ENCODE measurements at regions not wholly inside any gene's neighbourhood (a gene's known extent, or its start where the extent isn't known, plus 50 kb on each side); places are given as distances from the start of the nearest gene placed in this dataset.
"Not testable (repeated sequence)": the region's sequence is repeated elsewhere in the genome, so short reads cannot be mapped to it uniquely, and the experiment has no call there.

DNA sequence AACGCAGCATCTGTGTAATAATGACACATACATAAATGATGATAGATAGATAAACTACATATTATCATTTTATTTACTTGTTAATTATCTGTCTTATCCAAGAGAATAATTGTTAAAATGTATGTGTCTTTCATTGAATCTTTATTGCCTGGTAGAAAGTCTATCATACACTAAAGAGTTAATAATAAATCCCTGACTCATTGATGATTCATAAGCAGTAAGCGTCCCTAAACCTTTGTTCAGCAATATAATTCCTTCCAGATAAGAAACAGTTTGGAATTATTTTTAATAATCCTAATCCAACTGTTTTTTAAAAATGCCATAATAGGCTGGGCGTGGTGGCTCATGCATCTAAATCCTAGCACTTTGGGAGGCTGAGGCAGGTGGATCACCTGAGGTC is 655.6 kb upstream of the CNTN5 start:
- no peak for DNase-seq (ENCODE audit: low read depth in 2 of 2)

DNA sequence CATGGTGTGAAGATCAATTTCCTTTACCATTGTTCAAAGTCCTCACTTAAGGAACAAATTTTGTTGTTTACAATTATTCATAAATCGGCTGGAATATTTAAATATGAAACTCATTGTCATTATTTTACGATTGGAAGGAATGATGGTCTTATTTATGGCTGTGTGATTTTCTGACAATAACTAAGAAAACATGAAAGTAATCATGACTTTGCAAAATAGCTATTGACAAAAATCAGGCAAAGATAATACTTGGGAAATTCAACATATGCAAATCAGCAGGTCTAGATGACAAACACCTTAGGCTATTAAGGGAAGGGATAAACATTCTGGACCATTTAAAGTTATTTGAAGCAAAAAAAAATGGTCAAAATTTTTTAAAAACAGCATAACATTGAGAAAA is 654.8 kb upstream of the CNTN5 start:
- no peak for DNase-seq (ENCODE audit: low read depth in 2 of 2)

DNA sequence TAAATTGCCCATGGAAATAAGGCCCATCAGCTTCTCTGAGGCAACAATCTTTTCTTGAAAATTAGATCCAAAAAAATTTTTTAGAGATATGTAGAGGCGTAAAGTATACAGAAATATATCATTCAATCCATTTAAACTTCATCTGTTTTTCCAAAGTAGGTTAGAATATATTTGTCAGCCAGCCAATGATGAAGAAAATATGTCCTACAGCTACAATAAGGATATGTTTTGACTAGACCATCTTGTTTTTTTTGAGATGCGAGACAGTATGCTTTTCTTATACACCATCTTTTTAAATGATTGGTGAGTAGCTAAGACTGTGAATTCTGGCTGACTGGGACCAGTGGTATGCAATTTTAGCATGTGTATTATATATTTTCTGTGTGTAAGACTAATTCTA is 630.4 kb upstream of the CNTN5 start:
- no peak for DNase-seq (ENCODE audit: low read depth in 2 of 2)

DNA sequence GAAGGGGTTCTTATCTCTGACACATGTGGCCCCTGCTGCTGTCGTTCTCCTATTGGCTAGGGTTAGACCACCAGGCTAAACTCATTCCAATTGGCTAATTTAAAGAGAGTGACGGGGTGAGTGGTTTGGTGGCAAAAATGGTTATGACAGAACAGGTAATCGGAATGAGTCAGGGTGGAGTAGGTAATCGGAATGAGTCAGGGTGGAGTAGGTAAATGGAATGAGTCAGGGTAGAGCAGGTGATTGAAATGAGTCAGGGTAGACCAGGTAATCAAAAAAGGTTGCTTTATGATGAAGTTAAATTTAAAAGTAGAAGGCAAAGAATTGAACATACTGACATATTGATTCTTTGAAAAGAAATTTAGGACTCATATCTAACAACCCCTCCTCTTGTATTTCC is 626.2 kb upstream of the CNTN5 start:
- not testable (repeated sequence) for DNase-seq (ENCODE audit: low read depth in 2 of 2)

DNA sequence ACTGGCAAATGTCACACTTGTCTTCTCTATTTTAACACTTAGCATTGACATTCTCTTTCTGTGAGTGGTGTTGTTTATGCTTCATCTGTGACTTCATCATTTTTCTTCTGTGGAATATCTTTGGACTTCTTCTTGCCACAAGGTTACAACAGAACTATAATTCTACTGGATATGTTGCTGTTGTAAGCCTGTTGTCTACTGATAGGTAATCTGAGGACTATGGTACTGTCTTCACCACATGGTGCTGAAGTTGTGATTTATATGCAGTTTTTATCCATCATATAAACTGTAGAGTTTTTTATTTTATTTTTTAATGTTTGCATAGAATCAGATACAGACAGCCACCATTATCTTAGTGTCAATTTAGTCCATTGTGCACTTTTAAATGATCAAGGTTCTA is 622.2 kb upstream of the CNTN5 start:
- no peak for DNase-seq (ENCODE audit: low read depth in 2 of 2)

DNA sequence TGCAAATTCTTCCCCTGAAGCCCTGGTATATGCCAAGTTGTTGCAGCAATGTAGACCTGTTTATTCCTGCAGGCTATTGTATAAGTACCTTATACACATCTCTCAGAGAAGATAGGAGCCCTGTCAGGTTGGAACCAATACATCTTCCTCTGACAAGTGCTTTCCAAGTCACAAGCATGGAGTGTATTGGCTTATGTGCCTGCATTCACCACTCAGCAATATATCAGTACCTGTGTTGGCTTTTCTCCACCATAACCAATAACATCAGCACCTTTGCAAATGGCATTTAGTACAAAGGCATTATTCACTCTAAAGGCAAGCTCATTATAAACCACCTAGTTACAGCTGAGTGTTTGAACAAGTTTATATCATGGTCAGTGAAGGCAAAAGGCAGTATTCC is 611.7 kb upstream of the CNTN5 start:
- no peak for DNase-seq (ENCODE audit: low read depth in 2 of 2)

DNA sequence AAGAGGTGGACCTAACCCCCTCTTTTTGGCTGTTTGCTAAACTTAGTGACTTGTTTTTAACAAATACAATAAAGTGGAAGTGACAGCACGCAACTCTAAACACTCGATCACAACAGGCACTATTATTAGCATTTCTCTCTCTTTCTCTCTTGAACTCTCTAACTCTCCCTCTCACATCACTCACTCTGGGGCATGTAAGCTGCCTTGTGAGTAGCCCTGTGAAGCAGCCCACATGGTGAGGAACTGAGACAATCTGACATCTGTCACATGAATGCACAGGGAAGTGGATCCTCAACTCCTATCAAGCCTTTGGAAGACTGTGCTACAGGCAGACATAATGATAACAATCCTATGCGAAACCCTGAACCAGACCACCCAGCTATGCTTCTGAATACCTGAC is 609.0 kb upstream of the CNTN5 start:
- no peak for DNase-seq (ENCODE audit: low read depth in 2 of 2)

DNA sequence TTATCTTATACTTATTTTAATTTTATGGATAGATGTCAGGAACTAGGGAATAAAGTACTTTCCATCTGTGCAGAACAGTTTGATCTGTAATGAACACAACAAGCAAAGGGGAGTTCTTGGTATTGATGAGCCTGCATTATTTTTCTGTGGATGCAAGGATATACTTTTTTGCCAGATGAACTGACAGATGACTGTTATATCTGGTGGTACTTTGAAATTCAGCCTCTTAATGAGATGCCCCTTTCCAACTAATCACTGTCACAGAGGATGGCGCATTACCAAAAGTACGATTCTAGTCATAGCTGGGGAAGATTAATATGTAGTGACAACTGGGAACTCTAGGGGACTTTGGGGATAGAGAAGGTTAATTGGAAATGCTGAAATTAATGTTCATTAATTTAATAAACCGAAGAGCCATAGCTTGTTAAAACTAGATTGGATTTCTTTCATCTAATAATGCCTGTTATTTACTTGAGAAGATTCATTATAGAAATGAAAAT is 603.4 kb upstream of the CNTN5 start:
- DNase-seq (ENCODE audit: low read depth in 2 of 2) = no peak

DNA sequence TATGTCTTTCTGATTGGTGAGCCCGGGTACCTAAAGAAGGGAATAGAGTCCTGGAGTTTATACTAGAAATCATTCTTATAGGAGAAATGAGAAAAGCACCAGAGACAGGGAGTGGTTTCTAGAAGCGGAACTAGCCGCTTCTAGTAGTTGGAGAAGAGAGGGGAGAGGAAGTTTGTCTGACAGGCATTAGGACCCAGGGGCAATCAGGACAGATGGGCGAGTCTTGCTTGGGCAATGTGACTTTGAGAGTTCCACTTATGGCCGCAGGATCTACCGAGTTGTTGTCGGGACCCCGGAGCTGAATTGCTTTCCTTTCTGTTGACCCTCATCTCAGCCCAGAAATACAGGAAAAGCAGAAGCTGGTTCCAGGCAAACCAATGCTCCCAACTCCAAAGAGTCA is 596.8 kb upstream of the CNTN5 start:
- DNase-seq (ENCODE audit: low read depth in 2 of 2) = no peak

DNA sequence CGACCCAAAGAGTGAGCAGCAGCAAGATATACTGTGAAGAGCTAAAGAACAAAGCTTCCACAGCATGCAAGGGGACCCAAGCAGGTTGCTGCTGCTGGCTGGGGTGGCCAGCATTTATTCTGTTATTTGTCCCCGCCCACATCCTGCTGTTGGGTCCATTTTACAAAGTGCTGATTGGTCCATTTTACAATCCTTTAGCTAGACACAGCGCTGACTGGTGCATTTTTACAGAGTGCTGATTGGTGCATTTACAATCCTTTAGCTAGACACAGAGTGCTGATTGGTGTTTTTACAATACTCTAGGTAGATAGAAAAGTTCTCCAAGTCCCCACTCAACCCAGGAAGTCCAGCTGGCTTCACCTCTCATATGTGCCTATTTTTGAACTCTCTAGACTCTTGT is 596.0 kb upstream of the CNTN5 start:
- DNase-seq (ENCODE audit: low read depth in 2 of 2) = not testable (repeated sequence)

DNA sequence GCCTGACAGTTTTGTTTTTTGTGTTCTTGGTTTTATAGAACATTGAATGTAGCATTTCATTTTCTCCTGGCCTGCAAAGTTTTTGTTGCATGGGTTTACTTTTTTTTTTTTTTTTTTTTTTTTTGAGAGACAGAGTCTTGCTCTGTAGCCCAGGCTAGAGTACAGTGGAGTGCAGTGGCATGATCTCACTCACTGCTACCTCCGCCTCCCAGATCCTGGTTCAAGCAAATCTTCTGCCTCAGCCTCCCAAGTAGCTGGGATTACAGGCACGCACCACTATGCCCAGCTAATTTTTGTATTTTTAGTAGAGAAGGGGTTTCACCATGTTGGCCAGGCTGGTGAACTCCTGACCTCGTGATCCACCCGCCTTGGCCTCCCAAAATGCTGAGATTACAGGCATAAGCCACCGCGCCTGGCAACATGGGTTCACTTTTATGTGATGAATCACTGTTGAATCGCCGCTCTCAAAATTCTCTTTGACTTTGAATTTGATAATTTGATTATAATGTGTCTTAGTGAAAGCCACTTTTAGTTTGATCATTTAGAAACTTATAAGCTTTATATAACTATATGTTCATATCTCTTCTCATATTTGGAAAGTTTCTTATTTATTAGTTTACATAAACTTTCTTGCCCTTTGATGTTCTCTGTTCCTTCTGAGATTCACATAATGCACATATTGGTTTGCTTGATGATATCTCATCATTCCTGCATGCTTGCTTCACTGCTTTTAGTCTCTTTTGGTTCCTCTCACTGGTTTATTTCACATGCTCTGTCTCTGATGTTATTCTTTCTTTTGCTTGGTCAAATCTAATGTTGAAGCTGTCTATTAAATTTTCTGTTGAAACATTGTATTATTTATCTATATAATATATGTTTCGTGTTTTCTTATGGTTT is 589.0 kb upstream of the CNTN5 start:
- no peak for DNase-seq (ENCODE audit: low read depth in 2 of 2)

DNA sequence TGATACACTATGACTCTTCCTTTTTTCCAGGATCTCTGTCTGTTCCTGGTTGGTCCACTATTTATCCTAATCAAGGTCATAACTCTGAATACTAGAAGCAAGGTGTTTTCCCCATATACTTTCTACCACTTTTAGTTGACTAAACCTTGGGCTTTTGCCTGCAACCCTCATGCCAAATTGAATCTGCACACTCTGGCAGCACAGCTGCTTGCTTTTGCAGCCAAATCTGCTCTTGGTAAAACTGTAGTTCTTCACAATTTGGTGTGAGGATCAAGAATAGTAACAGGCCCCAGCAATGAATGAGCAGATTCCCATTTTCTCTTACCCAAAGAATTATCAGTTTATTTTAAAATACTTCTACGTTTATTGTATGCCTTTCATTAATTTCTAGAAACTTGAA is 586.5 kb upstream of the CNTN5 start:
- DNase-seq (ENCODE audit: low read depth in 2 of 2) = no peak

DNA sequence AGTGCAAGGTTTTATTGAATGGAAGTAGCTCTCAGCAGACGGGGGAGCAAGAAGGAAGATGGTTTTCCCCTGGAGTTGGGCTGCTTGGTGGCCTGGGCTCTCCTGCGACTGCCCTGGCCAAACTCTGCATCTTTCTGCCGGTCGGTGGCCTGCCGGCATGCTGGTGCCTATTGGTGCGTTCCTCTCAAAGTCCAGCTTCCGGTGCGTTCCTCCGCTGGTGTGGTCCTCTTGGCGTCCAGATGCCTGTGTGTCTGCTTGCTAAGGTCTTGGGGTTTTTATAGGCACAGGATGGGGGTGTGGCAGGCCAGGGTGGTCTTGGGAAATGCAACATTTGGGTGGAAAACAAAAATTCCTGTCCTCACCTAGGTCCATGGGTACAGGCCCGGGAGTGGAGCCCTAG is 567.4 kb upstream of the CNTN5 start:
- DNase-seq (ENCODE audit: low read depth in 2 of 2) = no peak

DNA sequence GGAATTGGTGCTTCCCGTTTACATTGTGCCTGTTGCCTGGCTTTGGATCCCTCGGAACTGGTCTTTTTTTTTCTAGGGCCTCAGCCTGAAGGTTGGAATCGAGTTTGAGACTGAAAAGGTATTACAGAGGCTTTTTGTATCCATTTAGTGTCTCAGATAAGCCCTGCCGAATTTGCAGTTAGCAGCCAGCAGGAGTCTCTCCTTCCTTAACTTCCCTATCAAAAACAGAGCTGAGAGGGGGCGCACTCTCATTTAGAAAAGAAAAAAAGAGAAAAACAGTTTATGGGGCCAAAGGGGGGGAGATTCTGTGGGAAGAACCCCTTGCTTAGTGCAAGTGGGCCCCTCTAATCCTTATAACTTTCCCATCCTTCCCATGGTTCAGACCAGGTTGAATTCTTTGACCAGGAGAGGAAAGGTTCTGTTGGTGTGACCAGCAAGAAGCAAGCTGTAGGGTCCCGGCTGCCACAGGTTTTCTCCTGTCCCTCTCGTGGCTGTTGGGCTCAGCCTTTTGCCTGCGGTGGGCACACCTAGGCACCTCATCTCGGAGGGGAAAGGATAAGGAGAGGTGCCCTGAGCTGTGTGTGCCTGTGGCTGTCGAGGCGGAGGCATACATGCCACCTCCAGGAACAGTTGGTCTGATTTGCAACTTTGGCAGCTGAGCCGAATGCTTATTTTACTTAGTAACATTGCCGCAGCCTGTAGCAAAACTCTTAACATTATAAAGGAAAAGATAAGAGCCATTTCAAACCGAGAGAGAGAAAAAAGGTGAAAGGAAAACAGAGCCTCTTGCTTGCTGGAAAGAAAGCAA is 565.0 kb upstream of the CNTN5 start:
- DNase-seq (ENCODE audit: low read depth in 2 of 2) = no peak

DNA sequence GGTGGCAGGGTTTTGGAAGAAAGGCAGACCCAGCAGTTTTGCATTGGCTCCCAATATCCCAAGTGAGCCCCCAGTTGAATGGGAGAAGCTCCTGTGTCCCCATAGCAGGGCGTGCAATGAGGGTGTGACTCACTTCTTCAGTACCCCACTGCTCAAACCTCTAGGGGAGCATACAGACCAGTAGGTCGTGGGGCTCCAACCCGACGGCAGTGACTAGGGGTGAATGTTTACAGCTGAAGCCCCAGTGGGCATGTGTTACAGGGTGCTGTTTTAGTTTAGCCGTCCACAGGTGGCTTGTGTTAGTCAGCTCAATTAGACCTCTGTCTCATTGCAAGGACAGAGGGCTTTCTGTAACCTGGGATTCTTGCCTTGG is 564.5 kb upstream of the CNTN5 start:
- DNase-seq (ENCODE audit: low read depth in 2 of 2) = no peak

DNA sequence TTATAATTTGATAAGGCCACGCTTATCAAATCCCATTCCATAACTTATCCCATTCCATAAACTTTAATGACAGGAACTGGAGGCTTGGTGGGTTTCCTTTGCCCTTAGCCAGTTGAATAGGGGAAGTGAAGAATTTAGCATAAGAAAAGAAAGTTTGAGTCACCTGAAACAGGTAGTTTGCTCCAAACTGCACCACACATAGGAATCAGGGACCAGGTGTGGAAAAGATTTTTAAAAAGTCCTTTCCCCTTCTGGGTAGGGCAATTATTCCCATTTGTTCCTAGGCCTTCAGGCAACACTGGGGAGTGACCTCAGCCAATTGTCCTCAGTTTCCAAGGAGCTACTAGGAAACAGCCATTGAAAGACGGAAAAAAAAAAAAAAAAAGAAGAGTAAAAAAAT is 525.7 kb upstream of the CNTN5 start:
- DNase-seq (ENCODE audit: low read depth in 2 of 2) = no peak

DNA sequence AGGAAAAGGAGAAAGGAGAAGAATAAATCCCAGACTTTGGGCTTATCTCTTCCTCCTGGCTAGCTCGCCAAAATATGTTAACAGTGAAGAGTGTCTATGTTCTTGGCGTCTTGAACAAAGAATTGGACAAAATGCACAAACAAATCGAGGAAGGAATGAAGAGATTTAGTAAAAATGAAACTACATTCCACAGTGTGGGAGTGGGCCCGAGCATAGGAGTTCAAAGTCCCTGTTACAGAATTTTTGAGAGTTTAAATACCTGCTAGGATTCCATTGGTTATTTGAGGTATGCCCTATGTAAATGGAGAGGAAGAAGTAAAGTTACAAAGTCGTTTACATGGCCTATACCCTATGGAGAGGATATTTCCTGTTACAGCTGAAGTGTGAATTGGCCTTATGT is 525.1 kb upstream of the CNTN5 start:
- no peak for DNase-seq (ENCODE audit: low read depth in 2 of 2)

DNA sequence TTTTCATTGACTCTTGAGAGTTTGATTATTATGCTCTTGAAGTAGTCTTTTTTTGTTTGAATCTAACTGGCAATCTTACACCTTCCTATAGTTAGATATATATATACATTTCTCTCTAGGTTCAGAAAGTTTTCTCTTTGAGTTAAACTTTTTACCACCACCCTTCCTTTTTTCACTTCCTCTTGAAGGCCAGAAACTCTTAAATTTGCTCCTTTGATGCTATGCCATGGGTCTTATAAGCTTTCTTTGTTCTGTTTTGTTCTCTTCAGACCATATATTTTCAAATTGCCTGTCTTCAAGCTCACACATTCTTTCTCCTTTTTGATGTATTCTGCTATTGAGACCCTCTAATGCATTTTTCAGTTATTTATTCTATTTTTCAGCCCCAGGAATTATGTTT is 513.5 kb upstream of the CNTN5 start:
- DNase-seq (ENCODE audit: low read depth in 2 of 2) = no peak

DNA sequence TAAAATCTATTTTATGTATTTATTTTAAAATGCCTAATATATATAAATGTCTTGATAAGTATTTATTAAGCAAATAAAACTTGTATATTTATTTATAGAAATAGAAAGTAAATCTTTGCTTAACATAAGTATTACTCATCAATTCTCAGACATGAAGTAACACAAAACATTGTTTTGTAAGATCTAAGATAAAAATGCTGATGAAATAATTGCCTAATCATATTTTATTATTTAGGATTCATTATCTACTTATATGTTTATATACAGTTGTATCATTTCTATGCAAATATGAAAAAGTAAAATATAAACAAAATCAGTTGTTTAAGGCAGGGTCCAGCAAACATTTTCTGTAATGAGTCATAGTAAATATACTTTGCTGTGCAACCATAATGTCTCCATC is 507.8 kb upstream of the CNTN5 start:
- no peak for DNase-seq (ENCODE audit: low read depth in 2 of 2)

DNA sequence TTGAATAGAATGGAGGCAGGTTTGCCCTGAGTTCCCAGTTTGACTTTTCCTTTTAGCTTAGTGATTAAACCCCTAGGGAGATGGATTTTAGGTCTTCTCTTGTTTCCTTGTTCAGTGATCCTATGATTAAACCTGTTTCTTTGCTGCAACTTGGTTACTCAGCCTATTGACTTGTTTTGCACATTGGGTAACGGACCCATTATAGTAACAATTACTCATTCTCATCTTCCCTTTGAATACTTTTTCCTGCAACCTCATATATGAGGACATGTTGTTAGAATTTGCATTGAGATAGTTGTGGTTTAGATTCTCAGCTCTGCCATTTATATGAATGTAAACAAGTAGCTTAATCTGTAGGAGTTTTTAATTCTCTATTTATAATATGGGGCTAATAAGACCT is 489.2 kb upstream of the CNTN5 start:
- DNase-seq (ENCODE audit: low read depth in 2 of 2) = no peak

DNA sequence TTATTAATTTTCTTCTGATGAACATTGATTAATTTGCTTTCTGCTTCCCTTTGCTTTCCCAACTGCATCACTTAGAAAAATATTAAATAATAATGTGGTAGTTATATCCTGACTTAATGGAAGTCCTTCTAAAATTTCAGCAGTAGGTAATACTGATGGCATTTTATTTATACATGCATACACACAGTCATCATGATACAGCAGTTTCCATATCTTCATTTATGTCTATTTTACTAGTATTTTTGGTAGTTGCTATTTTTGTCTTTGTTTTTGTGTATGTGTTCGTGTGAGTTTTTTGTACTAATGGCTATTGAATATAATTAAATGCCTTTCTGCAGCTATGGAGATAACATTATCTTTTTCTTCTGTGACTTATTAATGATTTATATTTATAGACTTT is 484.7 kb upstream of the CNTN5 start:
- no peak for DNase-seq (ENCODE audit: low read depth in 2 of 2)

DNA sequence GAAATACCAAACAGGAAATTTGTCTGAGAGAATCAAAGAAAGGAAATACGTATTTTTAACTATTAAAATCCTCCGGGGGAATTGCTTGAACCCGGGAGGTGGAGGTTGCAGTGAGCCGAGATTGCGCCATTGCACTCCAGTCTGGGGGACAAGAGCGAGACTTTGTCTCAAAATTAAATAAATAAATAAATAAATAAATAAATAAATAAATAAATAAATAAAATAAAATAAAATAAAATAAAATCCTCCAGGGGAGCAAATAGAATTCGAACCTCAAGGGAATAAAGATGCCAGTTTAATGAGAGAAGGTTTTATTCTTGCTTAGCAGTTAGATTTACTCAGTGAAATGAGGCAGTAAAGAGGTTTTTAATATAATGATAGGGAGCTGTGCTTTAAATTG is 482.4 kb upstream of the CNTN5 start:
- not testable (repeated sequence) for DNase-seq (ENCODE audit: low read depth in 2 of 2)

DNA sequence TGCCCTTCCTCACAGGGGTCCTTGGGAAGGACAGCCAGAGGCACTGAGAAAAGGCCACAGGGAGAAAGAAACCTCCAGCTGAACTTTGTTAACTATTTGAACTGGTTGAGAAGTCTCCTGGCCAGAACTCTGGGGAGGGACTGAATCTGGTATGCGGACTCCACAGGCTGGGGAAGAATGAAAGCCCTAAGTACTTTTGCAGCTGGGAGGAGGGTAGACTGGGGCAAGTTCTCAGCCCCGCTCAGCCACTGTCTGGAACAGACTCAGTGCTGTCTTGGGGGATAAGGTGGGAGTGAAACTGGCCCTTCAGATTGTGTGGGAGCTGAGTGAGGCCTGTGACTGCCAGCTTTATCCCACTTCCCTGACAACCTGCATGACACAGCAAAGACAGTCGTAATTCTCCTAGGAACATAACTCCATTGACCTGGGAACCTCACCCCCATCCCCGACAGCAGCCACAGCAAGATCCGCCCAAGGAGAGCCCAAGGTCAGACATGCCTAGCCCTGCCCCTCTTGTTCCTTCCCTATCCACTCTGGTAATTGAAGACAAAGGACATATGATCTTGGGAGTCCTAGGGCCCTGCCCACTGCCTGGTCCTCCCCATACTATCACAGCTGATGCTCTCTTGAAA is 475.1 kb upstream of the CNTN5 start:
- no peak for DNase-seq (ENCODE audit: low read depth in 2 of 2)

Data from activated CD4-positive, alpha-beta T cell treated with anti-CD3 and anti-CD28 coated beads for 24 hours (primary cell).